Neural crest cell (in vitro differentiated cells): ENCODE measurements at regions not wholly inside any gene's neighbourhood (a gene's known extent, or its start where the extent isn't known, plus 50 kb on each side); places are given as distances from the start of the nearest gene placed in this dataset.

Experiments used
- DNase-seq: peaks from one replicate; pipeline ENCODE4 v3.0.0; 2021; ENCODE audit warnings: low read depth, mixed read lengths, low spot score
- H3K27ac Mint-ChIP-seq: one replicate; pipeline ENCODE4 v1.8.0; 2021; ENCODE audit warnings: mild to moderate bottlenecking, mixed read lengths; ENCODE audit not compliant: unreplicated experiment
- H3K27me3 Mint-ChIP-seq: 2 replicates; pipeline ENCODE4 v1.8.0; 2021; ENCODE audit warnings: low read depth, mild to moderate bottlenecking, mixed read lengths
- H3K36me3 Mint-ChIP-seq: 2 replicates; pipeline ENCODE4 v1.8.0; 2021; ENCODE audit warnings: low read depth, mild to moderate bottlenecking, mixed read lengths
- H3K4me1 Mint-ChIP-seq: 2 replicates; pipeline ENCODE4 v1.8.0; 2021; ENCODE audit warnings: mixed read lengths
- H3K4me3 Mint-ChIP-seq: one replicate; pipeline ENCODE4 v1.8.0; 2021; ENCODE audit warnings: mild to moderate bottlenecking, mixed read lengths
- H3K9me3 Mint-ChIP-seq: 2 replicates; pipeline ENCODE4 v1.8.0; 2021; ENCODE audit warnings: mixed read lengths
- TF ChIP-seq, protein P1 (sequence below): fragments of 200-600 bp; sonication (generic); conservative IDR thresholded peaks from 2 replicates; pipeline ENCODE4 v1.5.0; 2021; ENCODE audit warnings: antibody characterized with exemption, mild to moderate bottlenecking

DNA sequence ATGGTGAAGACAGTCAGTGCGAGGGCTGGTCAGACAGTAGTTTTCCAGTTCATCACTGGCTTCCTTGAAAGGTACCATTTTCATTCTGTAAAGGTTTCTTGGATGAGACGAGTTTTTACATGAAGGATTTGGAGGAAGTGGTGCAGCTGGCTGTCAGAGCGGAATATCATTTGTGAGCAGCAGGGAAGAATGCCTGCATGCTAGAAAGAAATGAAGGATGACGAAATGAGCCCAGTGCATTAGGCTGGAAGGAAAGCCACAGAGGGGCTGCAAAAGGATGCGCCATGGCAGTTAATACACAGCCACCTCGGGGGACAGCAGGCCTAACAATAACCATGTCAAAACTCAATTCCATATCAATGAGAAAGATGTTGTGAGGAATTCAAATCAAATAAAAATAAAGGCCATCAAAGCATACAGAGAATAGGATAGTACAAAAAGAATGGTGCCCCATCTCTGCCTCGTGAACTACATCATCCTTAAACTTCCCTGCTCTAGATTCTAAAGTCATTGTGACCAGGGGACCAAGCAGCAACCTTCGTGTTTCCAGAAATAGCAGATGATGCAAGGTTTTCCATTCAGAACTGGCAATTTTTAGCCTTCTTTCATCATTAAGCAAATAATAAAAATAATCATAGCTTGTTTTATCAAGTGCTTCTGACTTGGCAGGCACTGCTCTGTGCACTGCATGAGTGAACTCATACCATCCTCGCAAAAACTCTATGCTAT is 504.2 kb downstream of the RFC3 start:
- Mint-ChIP-seq H3K36me3 (no peaks in the 10 kb centered on the region), H3K27ac (no peak overlapping the region), H3K4me3 (no peak overlapping the region), H3K4me1 (peaks cover 6% of the 10 kb centered on the region), H3K27me3 (no peaks in the 10 kb centered on the region), H3K9me3 (no peaks in the 10 kb centered on the region)
- TF ChIP-seq, protein P1, sequence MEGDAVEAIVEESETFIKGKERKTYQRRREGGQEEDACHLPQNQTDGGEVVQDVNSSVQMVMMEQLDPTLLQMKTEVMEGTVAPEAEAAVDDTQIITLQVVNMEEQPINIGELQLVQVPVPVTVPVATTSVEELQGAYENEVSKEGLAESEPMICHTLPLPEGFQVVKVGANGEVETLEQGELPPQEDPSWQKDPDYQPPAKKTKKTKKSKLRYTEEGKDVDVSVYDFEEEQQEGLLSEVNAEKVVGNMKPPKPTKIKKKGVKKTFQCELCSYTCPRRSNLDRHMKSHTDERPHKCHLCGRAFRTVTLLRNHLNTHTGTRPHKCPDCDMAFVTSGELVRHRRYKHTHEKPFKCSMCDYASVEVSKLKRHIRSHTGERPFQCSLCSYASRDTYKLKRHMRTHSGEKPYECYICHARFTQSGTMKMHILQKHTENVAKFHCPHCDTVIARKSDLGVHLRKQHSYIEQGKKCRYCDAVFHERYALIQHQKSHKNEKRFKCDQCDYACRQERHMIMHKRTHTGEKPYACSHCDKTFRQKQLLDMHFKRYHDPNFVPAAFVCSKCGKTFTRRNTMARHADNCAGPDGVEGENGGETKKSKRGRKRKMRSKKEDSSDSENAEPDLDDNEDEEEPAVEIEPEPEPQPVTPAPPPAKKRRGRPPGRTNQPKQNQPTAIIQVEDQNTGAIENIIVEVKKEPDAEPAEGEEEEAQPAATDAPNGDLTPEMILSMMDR = no peak
- no peak for DNase-seq

DNA sequence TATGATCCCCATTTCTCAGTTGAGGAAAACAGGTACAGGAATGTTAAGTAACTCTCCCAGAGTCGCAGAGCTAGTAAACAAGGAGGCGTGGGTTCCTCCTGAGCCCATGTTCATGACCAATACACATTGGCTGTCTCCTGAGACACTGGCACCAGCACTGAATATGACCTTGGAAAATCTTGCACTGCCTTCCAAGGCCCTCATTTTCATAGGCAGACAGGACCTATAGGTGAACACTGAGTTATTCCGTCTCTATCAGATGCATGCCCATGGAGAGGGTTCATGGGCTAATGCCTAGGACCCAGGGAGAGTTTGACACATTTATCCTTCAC is 504.8 kb downstream of the RFC3 start:
- no peak overlapping the region for H3K4me3 Mint-ChIP-seq
- DNase-seq = no peak
- no peaks in the 10 kb centered on the region for H3K36me3 Mint-ChIP-seq
- peaks cover 3% of the 10 kb centered on the region for H3K4me1 Mint-ChIP-seq
- no peaks in the 10 kb centered on the region for H3K9me3 Mint-ChIP-seq
- H3K27me3 Mint-ChIP-seq = no peaks in the 10 kb centered on the region
- TF ChIP-seq, protein P1 = no peak
- H3K27ac Mint-ChIP-seq = no peak overlapping the region

DNA sequence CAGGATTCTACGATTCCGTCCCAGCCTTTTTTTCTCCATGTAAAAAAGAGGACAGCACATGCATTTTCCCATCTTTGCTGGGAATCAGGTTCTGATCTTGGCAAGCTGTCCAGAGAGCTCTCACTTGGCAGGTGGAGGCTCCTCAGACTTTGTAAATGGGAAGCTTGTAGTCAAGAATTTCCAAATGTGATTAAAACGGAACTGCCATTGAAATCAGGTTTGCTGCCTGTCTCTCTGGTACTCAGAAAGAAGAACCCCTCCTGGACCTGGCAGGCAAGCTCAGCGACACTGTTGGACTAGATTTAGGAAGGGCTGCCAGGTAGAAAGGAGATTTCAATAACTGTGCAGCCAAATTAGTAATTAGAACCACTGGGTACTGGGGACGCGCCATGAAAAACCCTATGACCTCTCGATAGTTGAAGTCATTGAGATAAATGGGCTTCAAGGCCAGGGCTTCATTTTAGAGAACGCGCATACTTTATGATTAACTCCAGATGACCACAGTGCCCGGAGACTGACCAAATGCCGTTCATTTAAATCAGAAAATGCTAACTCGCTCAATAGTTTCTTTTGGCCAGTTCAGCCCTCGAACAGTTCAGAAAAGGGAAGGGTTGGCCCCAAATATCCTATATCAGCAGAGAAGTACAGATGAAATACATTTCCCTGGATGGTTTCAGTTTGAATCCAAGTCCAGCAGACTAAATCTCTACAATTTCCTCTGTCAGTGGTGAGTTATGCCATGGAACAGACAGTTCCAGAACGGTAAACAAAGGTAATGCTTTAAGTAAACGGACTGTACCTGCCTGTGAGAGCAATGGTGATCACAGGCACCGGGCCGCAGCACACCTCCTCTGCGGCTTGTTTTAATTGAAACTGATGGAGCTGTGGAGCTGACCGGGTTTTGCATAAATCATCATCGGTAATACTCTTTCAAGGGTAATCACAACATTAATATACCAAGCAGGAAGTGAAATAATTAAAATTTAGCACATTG is 517.4 kb downstream of the RFC3 start:
- Mint-ChIP-seq H3K4me1 (no peaks in the 10 kb centered on the region), H3K27me3 (no peaks in the 10 kb centered on the region), H3K4me3 (no peak overlapping the region), H3K36me3 (peaks cover 6% of the 10 kb centered on the region), H3K27ac (no peak overlapping the region), H3K9me3 (peaks cover 11% of the 10 kb centered on the region)
- TF ChIP-seq, protein P1 = no peak
- no peak for DNase-seq

DNA sequence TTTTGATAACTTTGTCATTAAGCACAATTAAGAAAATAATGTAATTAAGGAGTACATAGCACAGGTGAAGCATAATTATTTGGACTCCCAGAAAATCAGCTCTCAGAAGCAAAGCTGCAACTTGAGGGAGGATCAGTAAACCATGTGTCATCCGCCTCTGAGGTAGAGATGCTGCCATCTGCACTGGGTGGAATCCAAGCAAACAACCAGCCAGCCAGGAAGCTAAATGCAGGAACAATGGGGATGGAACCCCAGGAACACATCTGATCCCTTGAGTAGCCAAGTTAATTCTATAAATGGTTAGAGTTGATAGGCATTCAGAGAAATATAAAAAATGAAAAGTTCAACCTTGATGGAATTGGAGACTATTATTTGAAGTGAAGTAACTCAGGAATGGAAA is 520.2 kb downstream of the RFC3 start:
- Mint-ChIP-seq H3K4me3 (no peak overlapping the region), H3K9me3 (peaks cover 4% of the 10 kb centered on the region), H3K27me3 (no peaks in the 10 kb centered on the region), H3K36me3 (peaks cover under 1% of the 10 kb centered on the region), H3K4me1 (no peaks in the 10 kb centered on the region), H3K27ac (no peak overlapping the region)
- TF ChIP-seq, protein P1 = no peak
- DNase-seq = no peak

DNA sequence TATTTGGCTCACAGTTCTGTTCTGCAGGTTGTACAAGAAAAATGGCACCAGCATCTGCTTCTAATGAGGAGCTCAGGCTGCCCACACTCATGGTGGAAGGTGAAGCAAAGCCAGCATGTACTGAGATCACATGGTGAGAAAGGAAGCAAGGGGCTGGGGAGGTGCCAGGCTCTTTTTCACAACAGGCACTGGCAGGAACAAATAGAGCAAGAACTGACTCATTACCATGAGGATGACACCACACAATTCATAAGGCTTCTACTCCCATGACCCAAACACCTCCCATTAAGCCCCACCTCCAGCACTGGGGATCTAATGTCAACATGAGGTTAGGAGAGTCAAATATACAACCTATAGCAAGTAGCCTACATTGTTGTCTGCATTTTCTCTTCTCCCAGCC is 522.6 kb downstream of the RFC3 start:
- no peak for DNase-seq
- Mint-ChIP-seq H3K9me3 (peaks cover 3% of the 10 kb centered on the region), H3K4me3 (no peak overlapping the region), H3K36me3 (no peaks in the 10 kb centered on the region), H3K4me1 (peaks cover 12% of the 10 kb centered on the region), H3K27ac (no peak overlapping the region), H3K27me3 (no peaks in the 10 kb centered on the region)
- TF ChIP-seq, protein P1 = no peak
